Activated CD8-positive, alpha-beta memory T cell treated with anti-CD3 and anti-CD28 coated beads, Interleukin-2, amount 50 U/mL, for 1 hour (primary cell): ENCODE measurements at regions not wholly inside any gene's neighbourhood (a gene's known extent, or its start where the extent isn't known, plus 50 kb on each side); places are given as distances from the start of the nearest gene placed in this dataset.

Experiments
- DNase-seq: peaks from one replicate; pipeline ENCODE4 v3.0.0-alpha.2; 2020; ENCODE audit errors: extremely low read depth

GRCh38 chr2:125479143-125479636, 1176.8 kb upstream of the GYPC start:
- no peak for DNase-seq

DNA sequence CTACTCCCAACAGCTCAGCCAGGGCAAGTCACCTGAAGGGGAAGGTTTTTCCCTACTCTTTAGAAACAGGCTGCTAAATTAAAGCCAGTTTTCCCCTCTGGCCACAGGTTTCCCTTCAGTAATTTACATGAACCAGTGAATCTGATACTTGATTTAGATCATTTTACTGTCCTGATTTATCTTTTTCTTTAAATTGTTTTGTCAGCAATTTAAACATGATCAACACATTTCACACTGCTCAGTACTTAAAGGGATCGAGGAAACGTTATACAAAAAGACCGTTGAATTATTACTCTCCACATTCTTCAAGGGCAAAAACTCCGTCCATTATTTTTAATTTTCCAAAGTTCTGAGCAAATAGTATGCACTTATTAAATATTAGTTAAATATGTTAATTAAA, 1165.7 kb upstream of the GYPC start:
- DNase-seq = no peak

GRCh38 chr2:125491663-125492062, 1164.3 kb upstream of the GYPC start:
- no peak for DNase-seq

GRCh38 chr2:125512313-125512712, 1143.6 kb upstream of the GYPC start:
- no peak for DNase-seq

DNA sequence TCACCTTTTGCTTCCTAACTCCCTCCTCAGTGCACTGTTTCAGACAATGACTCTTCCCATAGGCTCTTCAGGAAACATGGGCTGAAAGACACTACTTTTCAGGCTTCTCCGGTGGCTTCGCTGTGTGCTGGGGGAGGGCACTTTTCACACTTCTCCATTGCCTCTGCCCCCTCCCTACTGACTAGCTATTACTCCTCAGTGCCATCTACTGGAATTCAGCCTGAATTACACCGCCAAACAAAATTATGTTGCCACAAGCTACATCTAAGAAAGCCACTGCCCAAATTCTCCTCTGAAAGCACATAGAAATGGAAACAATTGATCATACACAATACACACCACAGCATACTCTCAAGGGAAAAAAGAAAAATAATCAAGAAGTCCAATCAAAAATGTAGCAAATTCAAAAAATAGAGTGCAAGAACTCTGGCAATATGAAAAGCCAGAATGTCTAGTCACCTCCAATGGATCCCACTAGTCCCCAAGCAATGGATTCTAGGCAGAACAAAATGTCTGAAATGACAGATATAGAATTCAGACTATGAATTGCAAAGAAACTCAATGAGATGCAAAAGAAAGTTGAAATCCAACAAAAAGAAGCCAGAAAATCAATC, 1139.4 kb upstream of the GYPC start:
- DNase-seq = no peak

- no peak for DNase-seq
Measured at GRCh38 chr2:125526093-125526492, 1129.9 kb upstream of the GYPC start.

DNA sequence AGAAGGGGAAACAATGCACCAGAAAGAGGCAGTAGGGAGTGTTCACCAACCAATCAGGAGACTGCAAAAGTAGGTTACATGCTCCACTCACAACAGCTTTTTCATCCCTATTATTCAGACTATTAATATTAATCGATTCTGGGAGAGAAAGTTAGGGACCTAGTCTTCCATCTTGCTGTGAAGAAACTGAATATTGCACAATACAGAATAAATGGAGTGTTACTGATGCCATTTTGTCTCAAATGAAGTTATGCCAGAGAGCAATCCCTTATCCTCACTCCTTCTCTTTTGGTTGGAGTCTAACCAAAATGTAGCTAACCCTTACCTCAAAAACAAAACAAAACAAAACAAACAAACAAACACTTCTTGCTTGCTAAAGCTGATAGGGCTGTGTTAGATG, 1120.9 kb upstream of the GYPC start:
- DNase-seq = no peak

DNA sequence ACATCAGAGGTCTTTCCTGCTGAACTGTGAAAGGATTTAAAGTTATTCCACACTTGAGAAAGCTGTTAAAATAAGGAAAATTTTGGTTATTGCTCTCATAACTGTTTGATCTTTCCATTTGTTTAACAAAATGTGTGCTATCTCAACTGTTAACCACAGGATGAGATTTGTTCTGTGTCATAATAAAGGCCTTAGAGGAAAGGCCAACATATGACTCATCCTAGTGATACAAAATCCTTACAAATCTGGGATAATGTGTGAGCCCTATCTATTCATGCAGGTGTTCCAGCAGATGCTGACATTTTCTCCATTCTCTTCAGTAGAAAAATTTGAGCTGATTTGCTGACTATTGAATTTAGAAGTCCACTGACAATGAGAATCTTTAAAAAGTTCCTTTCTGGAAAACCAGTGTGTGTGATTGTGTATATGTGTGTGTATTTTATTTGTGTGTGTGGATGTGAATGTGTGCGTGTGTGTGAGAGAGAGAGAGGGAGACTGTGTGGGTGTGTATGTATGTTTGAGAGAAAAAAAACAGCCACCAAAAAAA, 1111.9 kb upstream of the GYPC start:
- DNase-seq = no peak

- no peak for DNase-seq
Measured at GRCh38 chr2:125553768-125554167, 1102.2 kb upstream of the GYPC start.

GRCh38 chr2:125554956-125555355, 1101.0 kb upstream of the GYPC start:
- no peak for DNase-seq

GRCh38 chr2:125559186-125559585, 1096.8 kb upstream of the GYPC start:
- DNase-seq = no peak

- no peak for DNase-seq
Measured at GRCh38 chr2:125560855-125561254, 1095.1 kb upstream of the GYPC start.

- DNase-seq = no peak
Measured at GRCh38 chr2:125561302-125561701, 1094.7 kb upstream of the GYPC start.

DNA sequence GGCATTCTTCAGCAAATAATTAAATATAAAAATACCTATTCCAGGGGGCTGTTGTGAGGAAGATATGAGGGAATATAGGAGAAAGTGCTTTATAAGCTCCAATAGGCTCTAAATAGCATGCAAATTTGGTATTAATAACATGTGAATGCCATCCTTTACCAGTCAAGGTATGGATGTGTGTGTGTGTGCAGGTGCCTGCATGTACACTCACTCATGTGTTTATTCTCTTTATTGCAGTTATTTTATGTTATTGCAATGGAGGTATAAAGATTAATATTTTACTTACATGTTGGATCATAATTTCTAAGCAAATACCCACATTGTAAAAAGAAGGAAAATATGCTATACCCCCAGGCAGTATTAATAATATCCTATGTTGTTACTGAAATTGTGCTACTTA, 1093.0 kb upstream of the GYPC start:
- no peak for DNase-seq

DNA sequence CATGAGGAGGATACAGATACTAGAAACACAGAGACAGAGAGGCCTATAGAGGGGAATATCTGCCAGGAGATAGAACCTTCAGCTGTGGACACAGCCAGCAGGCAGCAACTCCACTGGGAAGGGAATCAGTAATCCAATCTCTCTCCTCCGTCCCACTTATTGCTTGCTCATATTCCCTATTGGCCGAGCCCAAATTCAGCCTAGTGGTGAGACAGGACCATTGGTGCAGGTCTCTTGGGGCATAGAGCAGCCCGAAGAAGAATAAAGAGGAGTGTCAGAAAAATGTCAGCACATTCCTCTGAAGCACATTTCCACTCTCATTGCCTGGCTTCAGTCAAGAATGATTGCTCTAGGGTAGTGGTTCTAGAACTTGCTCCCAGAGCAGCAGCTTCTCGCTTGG, 1091.5 kb upstream of the GYPC start:
- DNase-seq = no peak

- no peak for DNase-seq
Measured at GRCh38 chr2:125566422-125566821, 1089.5 kb upstream of the GYPC start.

DNA sequence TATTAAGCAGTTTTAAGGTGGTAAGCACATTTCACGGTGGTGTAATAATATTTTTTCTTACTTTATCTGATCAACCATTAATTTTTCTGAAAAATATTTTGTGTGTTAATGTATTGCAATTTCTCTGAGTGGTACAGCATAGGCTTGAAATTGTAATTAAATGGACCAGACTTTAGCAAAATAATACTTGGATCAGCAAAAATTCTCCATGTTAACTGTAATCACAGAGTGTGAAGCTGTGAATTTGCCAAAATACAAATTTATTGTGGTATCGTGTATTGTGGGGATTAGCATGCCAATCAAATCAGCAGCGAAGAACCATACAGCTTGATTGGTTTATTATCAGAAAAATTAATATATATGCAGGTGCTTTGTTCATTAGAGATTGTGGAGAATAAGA, 1088.9 kb upstream of the GYPC start:
- no peak for DNase-seq

- DNase-seq = no peak
Measured at GRCh38 chr2:125572660-125573059, 1083.3 kb upstream of the GYPC start.

DNA sequence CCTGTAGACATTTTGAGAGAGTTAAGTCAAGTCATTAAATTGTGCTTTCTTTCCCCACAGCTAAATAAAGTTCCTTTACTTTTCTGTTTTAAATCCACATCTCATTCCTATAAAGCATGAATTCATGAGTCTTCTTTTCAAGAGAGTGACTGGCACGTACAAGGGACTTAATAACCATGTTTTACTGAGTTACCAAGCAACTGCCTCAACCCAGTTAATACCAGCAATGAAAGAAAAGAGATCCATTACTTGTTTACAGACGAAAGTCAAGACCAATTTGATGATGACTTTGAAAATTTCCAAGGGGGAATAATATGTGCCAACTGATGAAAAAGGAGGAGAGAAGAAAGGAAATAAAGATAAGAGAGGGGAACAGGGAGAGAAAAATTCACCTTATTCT, 1082.5 kb upstream of the GYPC start:
- no peak for DNase-seq

GRCh38 chr2:125576558-125576957, 1079.4 kb upstream of the GYPC start:
- no peak for DNase-seq

DNA sequence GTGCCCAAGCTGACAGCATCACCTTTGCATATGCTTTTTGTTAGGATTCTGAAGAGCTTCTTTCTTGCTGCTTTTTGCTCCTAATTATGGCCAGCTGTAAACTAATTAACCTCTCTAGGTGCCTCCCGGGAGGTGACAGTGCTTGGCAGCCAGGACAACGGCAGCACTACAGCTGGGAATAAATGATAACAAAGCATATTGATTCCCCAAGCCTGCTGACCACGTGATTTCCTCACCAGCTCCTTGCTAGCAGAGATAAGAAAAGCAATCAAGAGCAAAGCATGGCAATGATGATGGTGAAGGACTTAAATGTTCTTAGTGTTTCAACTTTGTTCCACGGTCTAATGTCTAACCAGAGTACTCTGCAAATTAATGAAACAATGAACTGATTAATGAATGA, 1074.4 kb upstream of the GYPC start:
- no peak for DNase-seq

- no peak for DNase-seq
Measured at GRCh38 chr2:125582516-125582915, 1073.4 kb upstream of the GYPC start.

DNA sequence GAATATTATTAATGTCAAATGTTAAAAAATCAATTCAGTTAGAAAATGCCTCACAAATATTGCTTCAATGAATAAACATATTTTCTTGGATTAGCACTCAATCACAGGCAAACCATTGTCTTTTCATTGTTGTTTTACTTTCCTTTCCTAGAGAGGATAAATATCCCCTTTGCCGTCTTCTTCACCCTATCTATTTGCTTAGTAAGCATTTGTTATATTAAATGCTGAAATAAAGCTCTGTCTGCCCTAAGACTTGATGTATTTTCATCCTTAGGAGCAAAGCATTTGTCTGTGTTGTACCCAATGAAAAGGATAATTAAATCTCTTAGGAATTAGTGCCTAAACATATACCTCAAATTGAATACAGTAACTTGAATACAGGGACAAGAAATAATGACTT, 1071.2 kb upstream of the GYPC start:
- DNase-seq = no peak

DNA sequence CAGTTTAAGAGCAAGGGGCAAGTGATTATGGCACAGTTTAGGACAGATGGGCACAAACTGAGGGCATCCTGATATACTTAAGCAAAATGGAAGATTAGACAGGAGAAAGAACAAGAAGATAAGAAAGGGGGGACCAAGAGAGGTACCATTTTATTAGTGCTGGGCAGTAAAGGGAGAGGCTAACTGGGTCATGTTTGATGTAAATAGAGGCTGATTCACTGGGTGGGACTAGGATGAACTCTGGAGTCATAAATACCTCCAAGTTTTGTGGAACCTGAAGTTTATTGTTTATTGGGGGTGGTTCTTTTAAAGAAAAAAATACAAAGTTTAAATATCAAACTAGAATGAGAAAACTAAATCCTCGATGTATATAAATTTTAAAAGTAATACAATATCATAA, 1067.2 kb upstream of the GYPC start:
- DNase-seq = no peak
